ENCODE measurements at regions not wholly inside any gene's neighbourhood (a gene's known extent, or its start where the extent isn't known, plus 50 kb on each side); places are given as distances from the start of the nearest gene placed in this dataset.
"Not testable (repeated sequence)": the region's sequence is repeated elsewhere in the genome, so short reads cannot be mapped to it uniquely, and the experiment has no call there.

DNA sequence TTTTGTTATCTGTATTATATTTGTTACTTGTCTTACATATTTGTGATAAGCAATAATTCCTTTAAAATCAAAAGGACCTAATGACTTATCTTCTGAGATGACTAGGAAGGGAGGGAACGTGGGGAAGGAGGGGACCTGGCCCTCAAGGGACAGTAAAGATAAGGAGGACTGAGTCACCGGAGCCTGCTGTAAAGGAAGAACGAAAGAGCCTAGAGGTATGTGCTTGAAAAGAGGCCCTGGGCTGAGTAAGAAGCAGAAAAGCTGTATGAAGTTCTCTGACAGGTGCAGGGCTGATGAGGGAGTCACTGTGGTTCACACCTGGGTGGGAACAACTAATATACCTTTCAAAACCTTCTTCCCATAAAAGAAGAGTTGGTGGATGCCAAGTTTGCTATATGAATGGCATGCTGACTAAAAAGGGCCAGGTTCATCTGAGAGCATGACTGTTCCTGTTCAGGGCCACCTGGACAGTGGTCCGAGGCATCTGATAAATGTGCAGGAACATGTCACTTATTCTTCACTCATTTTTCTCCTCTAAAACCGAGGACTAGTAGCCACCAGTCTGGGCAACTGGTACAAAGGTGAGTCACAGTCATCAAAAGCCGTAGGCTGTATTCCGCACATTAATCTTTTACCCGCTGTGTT lies 111.3 kb downstream of the TNFAIP3 start:
- Histone ChIP-seq H3K36me3 (ENCODE audit: control insufficient read depth, insufficient read depth, low read length) (no peaks in the 10 kb centered on the region), H3K27ac (no peak overlapping the region), H3K4me1 (no peaks in the 10 kb centered on the region), H3K4me2 (ENCODE audit: low read length) (no peak overlapping the region), H3K9me3 (ENCODE audit: control insufficient read depth, low read length) (no peaks in the 10 kb centered on the region), H3K9ac (no peak overlapping the region), H3K27me3 (ENCODE audit: control insufficient read depth, insufficient read depth, low read length) (no peaks in the 10 kb centered on the region), H3K4me3 (ENCODE audit: low read depth, low read length) (no peak overlapping the region), H2AFZ (no peak overlapping the region), H3K79me2 (no peaks in the 10 kb centered on the region)
- TF ChIP-seq, protein P1, sequence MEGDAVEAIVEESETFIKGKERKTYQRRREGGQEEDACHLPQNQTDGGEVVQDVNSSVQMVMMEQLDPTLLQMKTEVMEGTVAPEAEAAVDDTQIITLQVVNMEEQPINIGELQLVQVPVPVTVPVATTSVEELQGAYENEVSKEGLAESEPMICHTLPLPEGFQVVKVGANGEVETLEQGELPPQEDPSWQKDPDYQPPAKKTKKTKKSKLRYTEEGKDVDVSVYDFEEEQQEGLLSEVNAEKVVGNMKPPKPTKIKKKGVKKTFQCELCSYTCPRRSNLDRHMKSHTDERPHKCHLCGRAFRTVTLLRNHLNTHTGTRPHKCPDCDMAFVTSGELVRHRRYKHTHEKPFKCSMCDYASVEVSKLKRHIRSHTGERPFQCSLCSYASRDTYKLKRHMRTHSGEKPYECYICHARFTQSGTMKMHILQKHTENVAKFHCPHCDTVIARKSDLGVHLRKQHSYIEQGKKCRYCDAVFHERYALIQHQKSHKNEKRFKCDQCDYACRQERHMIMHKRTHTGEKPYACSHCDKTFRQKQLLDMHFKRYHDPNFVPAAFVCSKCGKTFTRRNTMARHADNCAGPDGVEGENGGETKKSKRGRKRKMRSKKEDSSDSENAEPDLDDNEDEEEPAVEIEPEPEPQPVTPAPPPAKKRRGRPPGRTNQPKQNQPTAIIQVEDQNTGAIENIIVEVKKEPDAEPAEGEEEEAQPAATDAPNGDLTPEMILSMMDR (IDR thresholded peaks at IDR 0.05): no peak

DNA sequence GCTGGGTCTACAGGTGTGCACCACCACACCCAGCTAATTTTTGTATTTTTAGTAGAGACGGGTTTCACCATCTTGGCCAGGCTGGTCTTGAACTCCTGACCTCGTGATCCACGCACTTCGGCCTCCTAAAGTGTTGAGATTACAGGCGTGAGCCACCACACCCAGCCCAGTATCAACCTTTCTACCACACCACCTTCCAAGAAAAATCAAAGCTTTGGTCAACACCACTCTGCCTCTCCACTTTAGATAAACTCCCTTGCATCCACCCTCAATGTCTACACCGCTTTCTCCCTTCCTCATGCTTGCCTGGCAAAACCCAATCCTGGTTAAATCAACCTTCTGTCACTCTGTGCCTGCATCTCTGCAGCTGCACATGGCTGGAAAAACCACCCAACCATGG lies 112.2 kb downstream of the TNFAIP3 start:
- H3K4me2 ChIP-seq (ENCODE audit: low read length); H3K36me3 ChIP-seq (ENCODE audit: control insufficient read depth, insufficient read depth, low read length); H3K4me1 ChIP-seq; H3K79me2 ChIP-seq; H3K9me3 ChIP-seq (ENCODE audit: control insufficient read depth, low read length); H3K27me3 ChIP-seq (ENCODE audit: control insufficient read depth, insufficient read depth, low read length); H3K9ac ChIP-seq; H2AFZ ChIP-seq; H3K27ac ChIP-seq; H3K4me3 ChIP-seq (ENCODE audit: low read depth, low read length): not testable (repeated sequence)

DNA sequence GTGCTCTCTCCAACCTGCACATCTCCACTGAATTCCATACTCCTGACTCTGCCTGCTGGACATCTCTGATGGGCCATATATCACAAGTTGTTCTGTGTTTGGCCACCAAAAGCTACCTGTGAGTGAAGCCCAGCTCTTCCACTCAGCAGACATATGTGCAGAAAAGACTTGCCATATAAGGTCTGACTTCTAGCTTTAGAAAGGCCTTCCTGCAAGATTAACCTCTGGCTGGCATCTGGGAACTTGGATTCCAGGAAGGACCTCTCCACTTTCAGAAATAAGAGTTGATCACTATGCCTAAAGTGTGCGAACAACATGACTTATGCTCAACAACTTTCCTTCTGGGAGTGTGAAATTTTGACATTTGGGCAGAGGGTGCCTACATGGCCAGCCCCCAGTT lies 113.7 kb downstream of the TNFAIP3 start:
- H3K79me2 ChIP-seq: no peaks in the 10 kb centered on the region
- TF ChIP-seq, protein P1 (IDR thresholded peaks at IDR 0.05): no peak
- no peak overlapping the region for H3K4me3 ChIP-seq (ENCODE audit: low read depth, low read length)
- H3K4me2 ChIP-seq (ENCODE audit: low read length): no peak overlapping the region
- no peak overlapping the region for H2AFZ ChIP-seq
- H3K4me1 ChIP-seq: no peaks in the 10 kb centered on the region
- no peaks in the 10 kb centered on the region for H3K36me3 ChIP-seq (ENCODE audit: control insufficient read depth, insufficient read depth, low read length)
- H3K9me3 ChIP-seq (ENCODE audit: control insufficient read depth, low read length): no peaks in the 10 kb centered on the region
- H3K27ac ChIP-seq: no peak overlapping the region
- H3K27me3 ChIP-seq (ENCODE audit: control insufficient read depth, insufficient read depth, low read length): no peaks in the 10 kb centered on the region
- H3K9ac ChIP-seq: no peak overlapping the region

DNA sequence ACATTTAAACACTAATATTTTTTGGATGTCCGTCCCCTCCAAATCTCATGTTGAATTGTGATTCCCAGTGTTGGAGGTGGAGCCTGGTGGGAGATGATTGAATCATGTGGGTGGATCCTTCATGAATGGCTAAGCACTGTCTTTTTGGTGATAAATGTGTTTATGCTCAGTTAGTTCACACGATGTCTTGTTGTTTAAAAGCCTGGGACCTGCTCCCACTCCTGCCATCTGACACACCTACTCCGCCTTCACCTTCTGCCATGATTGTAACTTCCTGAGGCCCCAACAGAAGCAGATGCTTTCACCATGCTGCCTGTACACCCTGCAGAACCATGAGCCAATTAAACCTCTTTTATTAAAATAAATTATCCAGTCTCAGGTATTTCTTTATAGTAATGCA lies 114.7 kb downstream of the TNFAIP3 start:
- Histone ChIP-seq H3K9me3 (ENCODE audit: control insufficient read depth, low read length) (no peaks in the 10 kb centered on the region), H3K27me3 (ENCODE audit: control insufficient read depth, insufficient read depth, low read length) (no peaks in the 10 kb centered on the region), H2AFZ (no peak overlapping the region), H3K9ac (no peak overlapping the region), H3K79me2 (no peaks in the 10 kb centered on the region), H3K4me3 (ENCODE audit: low read depth, low read length) (no peak overlapping the region), H3K4me1 (no peaks in the 10 kb centered on the region), H3K27ac (no peak overlapping the region), H3K36me3 (ENCODE audit: control insufficient read depth, insufficient read depth, low read length) (no peaks in the 10 kb centered on the region), H3K4me2 (ENCODE audit: low read length) (no peak overlapping the region)
- TF ChIP-seq, protein P1 (IDR thresholded peaks at IDR 0.05): no peak

DNA sequence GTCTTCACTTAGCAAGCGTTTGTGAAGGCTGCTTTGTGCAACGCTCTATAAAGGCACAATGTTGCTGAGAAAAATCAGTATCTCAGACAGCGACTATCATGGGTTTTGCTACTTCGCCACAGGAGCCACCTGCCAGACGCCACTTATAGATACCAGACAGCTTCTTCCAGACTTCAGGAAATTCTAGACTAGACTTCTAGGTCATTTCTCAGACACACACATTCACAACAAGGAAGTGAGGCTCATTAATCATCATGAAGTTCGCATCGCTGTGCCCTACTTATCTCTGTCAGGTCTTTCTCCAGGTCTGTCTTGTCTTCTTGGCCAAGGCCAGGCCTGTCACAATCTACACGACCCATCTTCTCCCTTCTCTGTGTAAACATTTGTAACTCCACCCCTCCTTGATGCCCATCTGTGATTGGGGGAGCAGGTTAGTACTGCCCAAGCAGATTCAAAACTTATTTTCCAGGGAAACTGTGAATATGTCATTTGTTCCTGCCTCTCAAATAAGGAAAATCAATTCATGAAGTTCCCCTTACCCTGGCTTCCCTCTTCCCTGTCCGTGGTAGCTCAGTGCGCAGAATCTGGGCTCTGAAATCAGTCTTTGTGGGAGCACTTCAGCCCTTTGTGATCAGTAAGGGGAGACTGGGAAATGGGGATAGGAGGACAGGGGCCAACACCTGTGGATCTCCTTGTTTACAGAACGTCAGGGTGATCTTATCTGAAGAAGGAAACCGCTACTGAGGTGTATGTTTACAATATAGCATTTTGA lies 115.5 kb downstream of the TNFAIP3 start:
- Histone ChIP-seq H3K36me3 (ENCODE audit: control insufficient read depth, insufficient read depth, low read length) (no peaks in the 10 kb centered on the region), H2AFZ (no peak overlapping the region), H3K9ac (no peak overlapping the region), H3K4me3 (ENCODE audit: low read depth, low read length) (no peak overlapping the region), H3K4me1 (no peaks in the 10 kb centered on the region), H3K27ac (no peak overlapping the region), H3K27me3 (ENCODE audit: control insufficient read depth, insufficient read depth, low read length) (no peaks in the 10 kb centered on the region), H3K9me3 (ENCODE audit: control insufficient read depth, low read length) (no peaks in the 10 kb centered on the region), H3K4me2 (ENCODE audit: low read length) (no peak overlapping the region), H3K79me2 (no peaks in the 10 kb centered on the region)
- TF ChIP-seq, protein P1 (IDR thresholded peaks at IDR 0.05): no peak

Data from parathyroid adenoma (tissue), 2 donors.